Stromal cell of bone marrow (primary cell): ENCODE measurements at regions not wholly inside any gene's neighbourhood (a gene's known extent, or its start where the extent isn't known, plus 50 kb on each side); places are given as distances from the start of the nearest gene placed in this dataset.
A peak's percentile ranks its signal among the peaks of the same experiment; 100 is the strongest.

Experiments
- DNase-seq: peaks from one replicate; pipeline ENCODE4 v3.0.0-alpha.2; 2012; ENCODE audit warnings: low read depth

DNA sequence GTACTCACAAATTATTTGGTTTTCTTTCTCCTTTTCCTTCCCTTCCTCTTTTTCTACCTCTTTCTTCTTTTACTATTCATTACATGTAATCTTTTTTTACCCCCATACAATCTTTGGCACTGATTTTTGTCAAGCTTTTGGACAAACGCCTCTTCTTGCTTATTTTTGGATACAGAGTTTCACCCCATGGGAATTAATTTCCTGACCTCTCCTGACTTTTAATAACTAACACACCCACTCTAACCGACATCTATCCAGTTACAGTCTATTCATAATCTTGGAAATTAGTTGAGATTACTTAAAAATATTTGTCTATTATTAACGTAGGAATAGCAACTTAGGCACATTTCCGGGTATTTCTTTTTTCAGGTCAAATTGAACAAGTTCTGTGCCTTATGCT is 101.2 kb downstream of the HDGFL1 start:
- no peak for DNase-seq

DNA sequence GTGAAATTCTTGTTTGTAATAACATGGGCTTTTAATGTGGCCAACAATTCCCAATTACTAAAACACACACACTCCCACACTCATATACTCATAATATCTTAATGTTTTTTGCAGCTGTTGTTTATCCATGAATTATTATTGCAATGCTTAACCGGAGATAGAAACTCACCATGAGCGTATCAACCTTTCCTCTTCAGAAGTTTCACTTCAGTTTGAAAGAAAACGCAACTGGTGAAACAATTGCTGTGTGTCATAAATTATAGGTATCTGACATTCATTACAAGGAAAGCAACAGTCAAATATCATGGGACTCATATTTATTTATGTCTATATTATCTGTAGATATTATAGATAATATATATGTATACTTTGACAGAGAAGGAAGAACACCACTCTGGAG is 104.1 kb downstream of the HDGFL1 start:
- no peak for DNase-seq

GRCh38 chr6:22680950-22681349 is 111.6 kb downstream of the HDGFL1 start:
- DNase-seq, result no peak

- DNase-seq, result no peak
Observed at GRCh38 chr6:22681761-22682160, 112.4 kb downstream of the HDGFL1 start.

DNA sequence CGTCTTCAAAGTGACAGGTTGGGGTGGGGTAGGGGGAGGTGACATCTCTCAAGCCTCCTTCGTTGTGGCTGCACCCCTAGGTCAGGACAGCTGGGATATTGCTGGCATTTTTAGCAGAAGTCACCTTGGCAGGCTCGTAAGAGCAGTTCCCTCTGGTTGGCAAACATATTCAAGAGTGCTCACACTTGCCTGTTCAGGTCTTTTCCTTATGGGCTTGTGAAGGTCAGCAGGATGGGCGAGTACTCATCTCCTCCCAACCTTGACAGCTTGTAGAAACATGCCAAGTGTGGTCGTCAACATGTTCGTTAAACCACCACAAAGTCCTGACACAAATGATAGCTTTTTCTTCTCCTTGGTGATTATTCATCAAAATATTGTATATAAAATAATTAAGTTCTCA is 113.6 kb downstream of the HDGFL1 start:
- DNase-seq, result no peak

DNA sequence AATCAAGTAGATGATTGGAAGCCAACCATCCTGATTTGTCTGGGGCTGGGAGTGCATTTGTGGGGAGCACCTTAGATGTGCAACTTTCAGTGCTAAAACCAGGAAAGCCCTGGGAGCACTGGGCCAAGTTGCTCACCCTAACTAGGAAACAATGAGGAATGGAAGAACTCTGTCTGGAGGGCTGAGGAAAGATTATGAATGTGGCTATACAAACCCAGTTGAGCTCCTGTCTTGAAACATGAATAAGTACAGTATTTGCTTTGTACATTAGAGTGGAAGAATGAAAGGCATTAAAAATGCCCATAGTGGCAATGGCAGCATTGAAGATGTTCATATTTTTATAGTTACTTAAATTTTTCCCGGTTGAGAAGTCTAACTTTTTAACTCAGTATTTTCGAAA is 121.1 kb downstream of the HDGFL1 start:
- DNase-seq, result no peak

GRCh38 chr6:22694092-22694724 is 124.8 kb downstream of the HDGFL1 start:
- no peak for DNase-seq

- no peak for DNase-seq
Observed at GRCh38 chr6:22696481-22696880, 127.1 kb downstream of the HDGFL1 start.

DNA sequence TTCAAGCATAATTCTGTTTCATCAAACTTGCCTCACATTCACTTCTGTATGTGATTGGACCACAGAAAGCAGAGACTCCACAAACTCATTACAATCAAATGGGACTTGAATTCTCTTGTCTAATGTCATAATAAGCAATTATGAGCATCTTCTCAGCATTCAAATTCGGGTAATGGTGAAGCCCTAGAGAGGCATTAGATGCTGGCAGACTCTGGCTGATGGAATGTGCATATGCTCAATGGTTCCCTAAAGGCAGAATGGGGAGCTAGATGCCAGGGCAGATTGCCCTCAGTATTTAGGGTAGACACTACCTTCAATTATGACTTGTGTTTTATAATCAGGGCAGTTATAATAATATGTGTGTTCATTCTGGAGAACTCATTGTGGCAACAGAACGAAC is 127.9 kb downstream of the HDGFL1 start:
- DNase-seq, result no peak

DNA sequence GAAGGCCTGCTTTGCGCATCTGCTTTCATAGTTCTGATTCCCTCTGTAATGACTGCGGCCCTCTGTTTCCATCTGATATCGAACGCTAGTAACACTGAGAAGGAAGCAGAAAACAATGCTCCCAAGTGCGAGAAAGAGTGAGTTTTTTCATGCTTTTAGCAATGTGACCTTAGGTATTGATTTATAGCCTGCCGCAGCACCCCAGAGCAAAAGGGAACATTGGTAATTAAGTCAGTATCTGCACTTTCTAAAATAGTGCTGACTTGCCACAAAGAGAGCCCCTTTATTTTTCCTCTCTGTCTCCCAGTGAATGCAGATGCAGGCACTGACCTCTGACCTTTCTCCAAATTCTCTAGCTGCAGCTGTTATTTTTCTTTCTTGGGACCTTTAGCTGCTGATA is 129.8 kb downstream of the HDGFL1 start:
- DNase-seq, result no peak

GRCh38 chr6:22706651-22707050 is 137.3 kb downstream of the HDGFL1 start:
- DNase-seq, result no peak

DNA sequence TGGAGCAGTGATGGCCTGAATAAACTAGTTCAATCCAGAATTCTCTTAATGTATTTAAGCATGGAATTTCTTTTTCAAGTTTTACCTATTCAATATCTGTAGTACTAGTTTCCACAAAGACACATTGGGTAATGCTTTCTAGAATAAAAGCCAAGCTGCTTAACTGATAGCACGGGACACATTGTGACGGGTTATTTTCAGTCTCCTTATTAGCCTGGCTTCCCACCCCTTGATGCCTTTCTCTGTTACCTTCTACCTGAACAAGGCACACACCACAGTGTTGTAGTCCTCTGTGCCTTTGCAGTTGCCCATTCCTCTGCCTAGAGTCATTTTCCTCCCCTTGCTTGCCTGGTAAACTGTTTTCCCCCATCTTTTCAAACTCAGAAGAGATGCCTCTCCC is 139.1 kb downstream of the HDGFL1 start:
- DNase-seq, result no peak

DNA sequence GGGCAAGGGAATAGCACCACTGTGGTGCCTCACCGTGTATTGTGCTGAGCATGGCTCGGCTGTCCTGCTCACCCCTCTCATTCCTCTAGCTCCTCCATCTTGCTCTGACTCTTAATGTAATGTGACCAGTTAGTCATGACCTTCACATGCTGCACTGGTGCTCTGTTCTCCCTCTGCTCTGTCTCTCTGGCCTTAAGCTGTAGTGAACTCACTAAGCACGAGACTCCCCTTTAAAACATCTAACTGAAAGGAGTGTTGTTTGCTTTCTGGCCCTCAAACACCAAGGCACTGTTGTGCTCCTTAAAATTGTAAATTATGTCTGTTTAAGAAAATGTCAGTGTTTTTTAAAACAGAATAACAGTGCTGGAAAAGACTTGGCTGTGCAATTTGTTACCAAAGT is 140.4 kb downstream of the HDGFL1 start:
- DNase-seq, result peak; percentile 2

GRCh38 chr6:22716721-22717120 is 147.4 kb downstream of the HDGFL1 start:
- no peak for DNase-seq

- no peak for DNase-seq
Observed at GRCh38 chr6:22717915-22718314, 148.5 kb downstream of the HDGFL1 start.

- no peak for DNase-seq
Observed at GRCh38 chr6:22722913-22723312, 153.5 kb downstream of the HDGFL1 start.

DNA sequence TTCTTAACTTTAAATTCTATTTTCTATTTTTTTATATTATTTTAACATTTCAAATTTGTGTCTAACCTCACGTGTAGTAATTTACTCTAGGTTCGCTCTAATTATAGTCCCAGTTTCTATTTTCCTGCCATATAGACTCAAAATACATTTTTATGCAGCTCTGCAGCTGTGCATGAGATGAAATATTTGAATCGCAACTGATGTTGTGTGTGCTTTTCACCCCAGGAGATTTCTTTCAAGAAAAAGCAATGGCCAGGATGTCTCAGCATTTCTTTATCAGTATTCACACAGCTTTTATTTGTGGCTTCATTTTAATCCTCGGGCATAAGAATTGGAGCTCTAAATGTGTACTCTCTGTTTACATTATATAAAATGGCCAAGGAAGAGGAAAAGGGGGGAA is 157.6 kb downstream of the HDGFL1 start:
- DNase-seq, result no peak

DNA sequence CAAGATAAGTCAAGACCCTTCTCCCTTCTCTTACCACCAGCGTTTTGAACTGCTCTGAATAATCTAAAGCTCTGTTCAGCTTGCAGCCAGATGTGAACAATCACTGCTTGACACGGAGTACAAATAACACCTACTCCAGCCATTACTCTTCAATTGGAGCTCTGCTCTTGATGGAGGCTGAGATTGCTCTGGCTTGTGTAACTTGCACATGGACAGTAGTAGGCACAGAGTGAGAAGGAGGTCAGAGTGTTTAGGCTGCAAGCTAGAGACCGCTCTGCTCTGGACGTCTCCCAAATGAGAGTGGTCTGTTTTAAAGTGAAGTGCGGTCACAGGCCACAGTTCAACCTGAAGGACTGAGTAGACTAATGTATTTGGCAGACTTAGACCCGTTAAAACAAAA is 158.3 kb downstream of the HDGFL1 start:
- no peak for DNase-seq

GRCh38 chr6:22732176-22732970 is 163.0 kb downstream of the HDGFL1 start:
- no peak for DNase-seq

DNA sequence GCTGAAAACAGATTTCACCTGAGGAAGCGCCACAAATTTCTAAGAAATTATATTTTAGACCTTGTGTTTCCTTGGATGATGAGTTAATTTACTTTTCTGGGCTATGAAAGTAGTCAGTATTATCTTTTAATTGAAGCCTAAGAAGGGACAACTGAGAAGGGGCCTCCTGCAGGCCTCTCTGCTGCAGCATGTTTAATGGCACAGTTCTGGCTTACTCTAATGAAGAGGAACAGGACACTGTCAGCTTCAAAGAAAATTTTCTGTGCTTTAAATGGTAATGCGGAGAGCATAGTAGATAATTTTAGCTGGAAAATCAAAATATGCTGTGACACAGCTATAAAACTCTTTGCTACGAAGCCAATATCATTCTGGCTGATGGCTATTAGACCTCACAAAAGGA is 167.4 kb downstream of the HDGFL1 start:
- no peak for DNase-seq

- peak; percentile 43 for DNase-seq
Observed at GRCh38 chr6:22737331-22737730, 168.0 kb downstream of the HDGFL1 start.

DNA sequence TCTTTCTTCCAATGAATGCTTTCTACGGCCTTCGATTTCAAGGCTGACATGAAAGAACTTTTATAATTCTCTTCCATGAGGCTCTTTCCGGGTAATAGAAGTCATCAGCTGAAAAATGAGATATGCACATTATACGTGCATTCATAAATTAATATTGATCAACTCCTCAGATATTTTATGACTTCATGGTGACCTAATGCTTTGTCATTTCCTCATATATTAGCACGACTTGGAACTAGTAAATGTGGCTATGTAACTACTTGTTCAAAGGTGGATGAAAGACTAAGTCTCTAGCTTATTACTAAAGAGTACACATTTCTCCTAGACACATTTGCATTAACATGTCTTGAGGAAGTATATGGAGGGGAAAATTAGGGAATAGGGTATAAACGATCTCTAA is 168.8 kb downstream of the HDGFL1 start:
- DNase-seq, result no peak

DNA sequence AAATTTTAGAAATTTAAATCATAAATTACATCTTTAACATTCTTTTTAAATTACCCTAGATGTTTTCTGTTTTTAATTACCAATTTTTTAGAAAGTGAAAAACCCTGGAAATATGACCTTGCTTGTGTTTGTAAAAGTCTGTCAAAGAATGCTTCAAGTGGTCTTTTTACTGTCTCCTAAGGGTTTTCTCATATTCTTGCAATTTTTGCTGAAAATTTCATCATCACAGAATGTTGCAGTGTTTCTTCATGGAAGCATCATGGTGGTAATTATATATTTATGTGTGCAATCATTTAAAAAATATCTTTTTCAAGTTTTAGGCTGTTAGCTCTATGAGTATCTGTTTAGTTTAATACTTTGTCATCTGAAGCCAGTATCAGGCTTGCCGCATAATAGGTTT is 178.2 kb downstream of the HDGFL1 start:
- no peak for DNase-seq

DNA sequence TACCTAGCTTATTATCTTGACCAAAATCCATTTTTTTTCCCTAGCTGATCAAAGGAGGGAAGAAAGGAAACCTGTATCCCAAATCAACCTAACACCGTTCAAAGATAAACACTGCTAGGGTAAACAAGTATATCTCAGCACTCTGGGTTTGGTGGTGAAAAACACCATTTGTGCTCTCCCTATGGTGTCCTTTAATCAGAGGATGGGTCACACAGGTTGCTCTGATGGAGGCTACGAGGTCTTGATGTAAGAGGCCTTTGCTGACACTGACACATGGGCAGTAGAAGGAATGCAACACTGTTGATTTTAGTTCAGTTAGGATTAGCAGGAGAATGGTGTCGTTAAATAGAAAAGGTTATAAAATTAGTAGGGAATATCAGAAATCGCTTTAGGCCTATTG is 179.3 kb downstream of the HDGFL1 start:
- DNase-seq, result no peak
